HepG2 (cell line): ENCODE measurements at regions not wholly inside any gene's neighbourhood (a gene's known extent, or its start where the extent isn't known, plus 50 kb on each side); places are given as distances from the start of the nearest gene placed in this dataset.

Experiments used
- CEBPB ChIP-seq: IDR thresholded peaks from 2 replicates; pipeline ENCODE4 v1.6.1; 2011; ENCODE audit warnings: low read depth, low read length, improper control_type of control experiment, borderline replicate concordance
- EZH2 ChIP-seq: conservative IDR thresholded peaks from 2 replicates; pipeline ENCODE4 v1.6.1; 2012; ENCODE audit warnings: mild to moderate bottlenecking, low read depth, low read length, moderate library complexity
- KLF11 ChIP-seq: IDR thresholded peaks from 2 replicates; pipeline ENCODE4 v1.6.1; 2016; ENCODE audit warnings: missing compliant biosample characterization
- KMT2B ChIP-seq: IDR thresholded peaks from 2 replicates; pipeline ENCODE4 v1.6.1; 2016; ENCODE audit warnings: missing genetic modification reagents, missing compliant biosample characterization
- POLR2AphosphoS5 ChIP-seq: IDR thresholded peaks from 2 replicates; pipeline ENCODE4 v1.6.1; 2012; ENCODE audit warnings: low read depth, low read length
- REL ChIP-seq: sonication (generic); formaldehyde crosslinking; conservative IDR thresholded peaks from 2 replicates; pipeline ENCODE4 v1.8.0; 2022; ENCODE audit warnings: mild to moderate bottlenecking, missing genetic modification reagents, moderate library complexity
- RELA ChIP-seq: sonication (generic); formaldehyde crosslinking; IDR thresholded peaks from 2 replicates; pipeline ENCODE4 v1.4.0; 2020; ENCODE audit warnings: missing genetic modification reagents
- TCF12 ChIP-seq, 2 experiments: fragments of 450-650 bp in 1 of 2; sonication (generic) in 1 of 2; formaldehyde crosslinking in 1 of 2; IDR thresholded peaks; 2 replicates each; pipeline versions ENCODE4 v1.6.1 to v1.8.0; 2017 to 2022; ENCODE audit warnings: antibody characterized with exemption in 1 of 2, mild to moderate bottlenecking in 1 of 2, missing genetic modification reagents in 1 of 2, moderate library complexity in 1 of 2
- ZNF619 ChIP-seq: sonication (generic); formaldehyde crosslinking; IDR thresholded peaks from 2 replicates; pipeline ENCODE4 v1.4.0; 2020; ENCODE audit warnings: mild to moderate bottlenecking, missing genetic modification reagents
- ZNF790 ChIP-seq: sonication (generic); formaldehyde crosslinking; IDR thresholded peaks from 2 replicates; pipeline ENCODE4 v1.8.0; 2022; ENCODE audit warnings: missing genetic modification reagents, mild to moderate bottlenecking, borderline replicate concordance
- TF ChIP-seq, protein P1 (sequence below): sonication (generic); formaldehyde crosslinking; IDR thresholded peaks from 2 replicates; pipeline ENCODE4 v1.4.0; 2020; ENCODE audit warnings: low read depth, mild to moderate bottlenecking, missing genetic modification reagents
- TF ChIP-seq, protein P2 (sequence below): sonication (generic); formaldehyde crosslinking; conservative IDR thresholded peaks from 2 replicates; pipeline ENCODE4 v1.8.0; 2022; ENCODE audit warnings: mild to moderate bottlenecking, moderate library complexity, missing genetic modification reagents
- TF ChIP-seq, protein P3 (sequence below): sonication (generic); formaldehyde crosslinking; IDR thresholded peaks from 2 replicates; pipeline ENCODE4 v1.8.1; 2023; ENCODE audit warnings: mild to moderate bottlenecking, missing genetic modification reagents, borderline replicate concordance

DNA sequence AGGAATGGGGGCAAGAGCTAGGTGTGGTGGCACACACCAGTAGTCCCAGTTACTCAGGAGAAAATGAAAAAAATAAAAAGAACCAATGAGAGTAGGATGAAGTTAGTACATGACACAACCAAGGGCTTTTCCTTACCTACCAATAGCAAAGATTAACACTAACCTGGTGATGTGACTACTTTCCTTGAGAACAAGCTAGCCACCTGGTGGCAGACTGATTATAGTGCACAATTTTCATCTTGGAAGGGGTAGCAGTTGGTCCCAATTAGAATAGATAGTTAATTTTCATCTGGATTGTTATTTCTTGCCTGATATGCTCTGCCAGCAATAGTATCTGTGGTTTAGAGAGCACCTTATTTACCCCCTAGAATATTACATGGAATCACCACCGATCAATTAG is 1216.8 kb upstream of the PABPC4L start:
- TF ChIP-seq EZH2 (no peak), KMT2B (CRISPR knock-in tag) (no peak), POLR2AphosphoS5 (no peak), REL (CRISPR knock-in tag) (no peak), ZNF619 (no peak), CEBPB (no peak), ZNF790 (CRISPR knock-in tag) (no peak), TCF12 (IDR thresholded peaks at IDR 0.05) (no peak), TCF12 (CRISPR knock-in tag; IDR thresholded peaks at IDR 0.05) (no peak), KLF11 (no peak), RELA (CRISPR knock-in tag) (no peak)
- TF ChIP-seq, protein P1, sequence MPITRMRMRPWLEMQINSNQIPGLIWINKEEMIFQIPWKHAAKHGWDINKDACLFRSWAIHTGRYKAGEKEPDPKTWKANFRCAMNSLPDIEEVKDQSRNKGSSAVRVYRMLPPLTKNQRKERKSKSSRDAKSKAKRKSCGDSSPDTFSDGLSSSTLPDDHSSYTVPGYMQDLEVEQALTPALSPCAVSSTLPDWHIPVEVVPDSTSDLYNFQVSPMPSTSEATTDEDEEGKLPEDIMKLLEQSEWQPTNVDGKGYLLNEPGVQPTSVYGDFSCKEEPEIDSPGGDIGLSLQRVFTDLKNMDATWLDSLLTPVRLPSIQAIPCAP (CRISPR knock-in tag), result no peak
- TF ChIP-seq, protein P2, sequence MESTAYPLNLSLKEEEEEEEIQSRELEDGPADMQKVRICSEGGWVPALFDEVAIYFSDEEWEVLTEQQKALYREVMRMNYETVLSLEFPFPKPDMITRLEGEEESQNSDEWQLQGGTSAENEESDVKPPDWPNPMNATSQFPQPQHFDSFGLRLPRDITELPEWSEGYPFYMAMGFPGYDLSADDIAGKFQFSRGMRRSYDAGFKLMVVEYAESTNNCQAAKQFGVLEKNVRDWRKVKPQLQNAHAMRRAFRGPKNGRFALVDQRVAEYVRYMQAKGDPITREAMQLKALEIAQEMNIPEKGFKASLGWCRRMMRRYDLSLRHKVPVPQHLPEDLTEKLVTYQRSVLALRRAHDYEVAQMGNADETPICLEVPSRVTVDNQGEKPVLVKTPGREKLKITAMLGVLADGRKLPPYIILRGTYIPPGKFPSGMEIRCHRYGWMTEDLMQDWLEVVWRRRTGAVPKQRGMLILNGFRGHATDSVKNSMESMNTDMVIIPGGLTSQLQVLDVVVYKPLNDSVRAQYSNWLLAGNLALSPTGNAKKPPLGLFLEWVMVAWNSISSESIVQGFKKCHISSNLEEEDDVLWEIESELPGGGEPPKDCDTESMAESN (CRISPR knock-in tag), result no peak
- TF ChIP-seq, protein P3, sequence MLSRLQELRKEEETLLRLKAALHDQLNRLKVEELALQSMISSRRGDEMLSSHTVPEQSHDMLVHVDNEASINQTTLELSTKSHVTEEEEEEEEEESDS, result no peak
